Peyer's patch (tissue), 4 donors: ENCODE measurements at regions not wholly inside any gene's neighbourhood (a gene's known extent, or its start where the extent isn't known, plus 50 kb on each side); places are given as distances from the start of the nearest gene placed in this dataset.

Source experiments
- DNase-seq, 3 donors: peaks; one replicate each; pipeline ENCODE4 v3.0.0-alpha.2; 2017 to 2019
- H3K27ac ChIP-seq, 4 donors: fragments of 200-600 bp; sonication (generic); one replicate each; pipeline ENCODE4 v1.5.1; 2016 to 2019
- H3K27me3 ChIP-seq, 2 donors: fragments of 200-600 bp; sonication (generic); one replicate each; pipeline ENCODE4 v1.5.1; 2019
- H3K36me3 ChIP-seq, 3 donors: fragments of 200-600 bp; sonication (generic); one replicate each; pipeline ENCODE4 v1.5.1; 2016 to 2019
- H3K4me1 ChIP-seq, 4 donors: fragments of 200-600 bp; sonication (generic); one replicate each; pipeline ENCODE4 v1.5.1; 2016 to 2019
- H3K4me3 ChIP-seq, 4 donors: fragments of 200-600 bp; sonication (generic); 1 replicate in 3 of 4; 2 replicates in 1 of 4; pipeline ENCODE4 v1.5.1; 2016 to 2019; ENCODE audit warnings: mild to moderate bottlenecking in 1 of 4
- H3K9me3 ChIP-seq, 4 donors: fragments of 200-600 bp; sonication (generic); one replicate each; pipeline ENCODE4 v1.5.1; 2016 to 2019; ENCODE audit warnings: mild to moderate bottlenecking in 1 of 4
- POLR2A ChIP-seq, 2 donors: fragments of 450-650 bp; IDR thresholded peaks; one replicate each; pipeline ENCODE4 v1.5.1; 2017; ENCODE audit warnings: antibody characterized with exemption in 2 of 2, mild to moderate bottlenecking in 2 of 2, moderate library complexity in 2 of 2
- TF ChIP-seq, protein P1 (sequence below), 6 experiments: fragments of 450-650 bp in 4 of 6; fragments of 200-600 bp in 2 of 6; sonication (generic) in 1 of 6; IDR thresholded peaks; one replicate each; pipeline ENCODE4 v1.5.1; 2017 to 2019; ENCODE audit warnings: antibody characterized with exemption in 6 of 6, mild to moderate bottlenecking in 3 of 6, moderate library complexity in 1 of 6

DNA sequence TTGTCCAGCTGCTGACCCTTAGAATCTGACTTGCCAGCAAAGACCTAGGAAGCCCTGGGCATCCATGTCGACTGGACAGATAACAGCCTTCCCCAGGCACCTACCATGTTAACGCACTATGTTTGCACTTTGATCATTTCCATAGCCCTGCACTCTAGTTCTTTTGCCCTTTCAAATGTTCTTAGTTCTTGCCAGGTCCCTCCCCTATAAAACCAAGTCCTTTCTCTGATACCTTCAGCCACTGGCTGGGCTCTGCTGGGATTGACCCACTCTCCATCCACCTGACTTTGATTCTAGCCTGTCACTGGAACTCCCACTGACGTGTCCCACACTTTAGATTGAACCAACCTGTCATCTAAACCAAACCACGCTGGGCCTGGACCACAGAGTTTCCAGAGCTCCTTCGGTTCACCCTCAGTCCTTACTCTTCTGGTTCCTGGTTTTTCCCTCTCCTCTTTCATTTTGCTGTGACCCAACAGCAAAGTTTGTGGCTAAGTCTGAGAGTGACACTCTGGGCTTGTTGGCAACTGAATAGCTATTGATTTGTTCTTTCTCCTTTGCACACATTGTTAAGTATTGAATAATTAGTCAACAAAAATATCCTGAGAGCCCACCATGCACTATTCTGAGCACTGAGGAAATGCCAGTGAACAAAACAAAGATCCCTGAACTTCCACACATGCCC is 51.8 kb upstream of the STK38L start:
- DNase-seq, result no peak
- Histone ChIP-seq H3K36me3 (no peaks in the 10 kb centered on the region), H3K27ac (peak overlapping the region in 2 of 4 donors; percentile 35 to 79), H3K4me3 (no peak overlapping the region), H3K27me3 (no peaks in the 10 kb centered on the region), H3K9me3 (no peaks in the 10 kb centered on the region), H3K4me1 (peaks cover 0 to 23% (median 0%) of the 10 kb centered on the region in 4 donors)
- TF ChIP-seq POLR2A (IDR thresholded peaks at IDR 0.05), result no peak
- TF ChIP-seq, protein P1, sequence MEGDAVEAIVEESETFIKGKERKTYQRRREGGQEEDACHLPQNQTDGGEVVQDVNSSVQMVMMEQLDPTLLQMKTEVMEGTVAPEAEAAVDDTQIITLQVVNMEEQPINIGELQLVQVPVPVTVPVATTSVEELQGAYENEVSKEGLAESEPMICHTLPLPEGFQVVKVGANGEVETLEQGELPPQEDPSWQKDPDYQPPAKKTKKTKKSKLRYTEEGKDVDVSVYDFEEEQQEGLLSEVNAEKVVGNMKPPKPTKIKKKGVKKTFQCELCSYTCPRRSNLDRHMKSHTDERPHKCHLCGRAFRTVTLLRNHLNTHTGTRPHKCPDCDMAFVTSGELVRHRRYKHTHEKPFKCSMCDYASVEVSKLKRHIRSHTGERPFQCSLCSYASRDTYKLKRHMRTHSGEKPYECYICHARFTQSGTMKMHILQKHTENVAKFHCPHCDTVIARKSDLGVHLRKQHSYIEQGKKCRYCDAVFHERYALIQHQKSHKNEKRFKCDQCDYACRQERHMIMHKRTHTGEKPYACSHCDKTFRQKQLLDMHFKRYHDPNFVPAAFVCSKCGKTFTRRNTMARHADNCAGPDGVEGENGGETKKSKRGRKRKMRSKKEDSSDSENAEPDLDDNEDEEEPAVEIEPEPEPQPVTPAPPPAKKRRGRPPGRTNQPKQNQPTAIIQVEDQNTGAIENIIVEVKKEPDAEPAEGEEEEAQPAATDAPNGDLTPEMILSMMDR (IDR thresholded peaks at IDR 0.05), result no peak

DNA sequence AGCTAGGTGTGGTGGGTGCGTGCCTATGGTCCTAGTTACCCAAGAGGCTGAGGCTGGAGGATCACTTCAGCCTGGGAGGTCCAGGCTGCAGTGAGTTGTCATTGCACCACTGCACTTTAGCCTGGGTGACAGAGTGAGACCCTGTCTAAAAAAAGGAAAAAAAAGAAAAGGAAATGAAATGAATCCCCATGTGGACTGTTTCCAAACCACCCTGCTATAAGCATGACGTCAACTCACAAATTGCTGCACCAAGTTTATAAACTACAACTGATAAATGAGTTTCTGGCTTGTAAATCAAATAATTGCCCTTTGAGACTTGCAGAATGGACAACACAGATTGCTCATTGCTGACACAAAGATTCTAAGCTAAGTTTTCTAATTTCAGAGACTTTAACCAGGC is 51.0 kb upstream of the STK38L start:
- Histone ChIP-seq H3K27me3 (no peaks in the 10 kb centered on the region), H3K36me3 (no peaks in the 10 kb centered on the region), H3K4me1 (peaks cover 0 to 23% (median 0%) of the 10 kb centered on the region in 4 donors), H3K9me3 (no peaks in the 10 kb centered on the region), H3K27ac (peak overlapping the region in 2 of 4 donors; percentile 36 to 79), H3K4me3 (no peak overlapping the region)
- TF ChIP-seq, protein P1 (IDR thresholded peaks at IDR 0.05), result no peak
- TF ChIP-seq POLR2A (IDR thresholded peaks at IDR 0.05), result no peak
- no peak for DNase-seq

DNA sequence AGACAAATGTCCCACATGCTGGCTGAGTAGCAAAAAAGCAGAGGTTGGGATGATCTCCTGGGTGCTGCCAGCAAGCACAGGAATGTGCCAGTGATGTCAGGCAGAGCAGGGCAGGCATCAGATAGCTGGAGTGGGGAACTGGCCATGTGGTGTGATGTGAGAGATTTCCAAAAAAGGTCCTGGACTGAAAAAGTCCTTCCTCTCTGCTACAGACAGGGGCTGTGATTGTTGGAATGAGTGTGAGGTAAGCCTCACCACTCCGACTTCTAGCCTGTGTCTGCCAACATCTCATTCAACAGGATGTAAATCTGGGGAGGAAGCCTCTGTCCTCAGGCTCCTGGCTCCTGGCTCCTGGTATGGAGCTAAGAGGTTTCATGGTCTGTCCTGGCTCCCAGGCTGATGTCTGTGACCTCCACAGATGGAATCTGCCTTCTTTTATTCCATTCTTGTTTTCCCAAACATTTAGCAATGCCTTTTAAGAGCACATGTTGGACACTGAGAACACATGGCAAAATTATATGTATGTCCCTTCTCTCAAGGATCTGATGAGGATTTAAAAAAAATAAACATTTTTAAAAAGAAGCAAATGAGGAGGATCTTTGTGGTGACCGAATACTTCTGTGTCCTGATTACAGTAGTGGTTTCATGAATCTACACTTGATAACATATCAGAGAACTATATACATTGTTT is 50.1 kb upstream of the STK38L start:
- no peaks in the 10 kb centered on the region for H3K36me3 ChIP-seq
- no peaks in the 10 kb centered on the region for H3K9me3 ChIP-seq
- no peak for TF ChIP-seq POLR2A (IDR thresholded peaks at IDR 0.05)
- TF ChIP-seq, protein P1 (IDR thresholded peaks at IDR 0.05), result no peak
- no peak for DNase-seq
- H3K27me3 ChIP-seq, result no peaks in the 10 kb centered on the region
- H3K27ac ChIP-seq, result peak overlapping the region in 3 of 4 donors; percentile 31 to 79 (median 36)
- peaks cover 0 to 23% (median 0%) of the 10 kb centered on the region in 4 donors for H3K4me1 ChIP-seq
- H3K4me3 ChIP-seq, result no peak overlapping the region
